ENCODE measurements at regions not wholly inside any gene's neighbourhood (a gene's known extent, or its start where the extent isn't known, plus 50 kb on each side); places are given as distances from the start of the nearest gene placed in this dataset.
A peak's percentile ranks its signal among the peaks of the same experiment; 100 is the strongest.
"Not testable (repeated sequence)": the region's sequence is repeated elsewhere in the genome, so short reads cannot be mapped to it uniquely, and the experiment has no call there.

- DNase-seq (ENCODE audit: low read depth), result no peak
These were observed 223.3 kb upstream of the PRKCQ start for GRCh38 chr10:6803427-6803783.

DNA sequence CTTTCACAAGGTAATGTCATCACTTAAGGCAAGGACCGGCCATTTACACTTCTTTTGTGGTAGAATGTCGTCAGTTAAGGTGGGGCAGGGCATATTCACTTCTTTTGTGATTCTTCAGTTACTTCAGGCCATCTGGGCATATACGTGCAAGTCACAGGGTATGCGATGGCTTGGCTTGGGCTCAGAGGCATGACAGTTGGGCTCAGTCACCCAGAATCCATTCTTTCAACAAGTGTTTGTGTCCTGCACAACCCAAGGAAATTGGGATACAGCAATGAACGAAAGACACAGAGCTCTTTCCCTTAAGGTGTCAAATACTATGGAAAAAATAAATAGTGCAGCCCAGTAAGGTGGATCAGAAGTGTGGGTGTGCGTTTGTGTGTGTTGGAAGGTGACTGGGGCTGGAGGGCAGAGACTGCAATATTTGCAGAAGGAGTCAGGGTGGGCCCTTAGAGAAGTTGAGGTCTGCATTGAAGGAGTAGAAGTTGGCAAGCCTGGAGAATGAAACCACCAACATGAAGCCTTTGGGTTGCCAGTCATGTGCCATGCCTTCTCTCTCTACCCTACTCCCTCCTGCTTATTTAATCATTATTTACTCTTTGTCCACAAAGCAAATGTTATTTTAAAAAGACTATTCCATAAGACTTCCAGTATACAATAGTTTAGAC, 222.8 kb upstream of the PRKCQ start:
- no peak for DNase-seq (ENCODE audit: low read depth)

DNA sequence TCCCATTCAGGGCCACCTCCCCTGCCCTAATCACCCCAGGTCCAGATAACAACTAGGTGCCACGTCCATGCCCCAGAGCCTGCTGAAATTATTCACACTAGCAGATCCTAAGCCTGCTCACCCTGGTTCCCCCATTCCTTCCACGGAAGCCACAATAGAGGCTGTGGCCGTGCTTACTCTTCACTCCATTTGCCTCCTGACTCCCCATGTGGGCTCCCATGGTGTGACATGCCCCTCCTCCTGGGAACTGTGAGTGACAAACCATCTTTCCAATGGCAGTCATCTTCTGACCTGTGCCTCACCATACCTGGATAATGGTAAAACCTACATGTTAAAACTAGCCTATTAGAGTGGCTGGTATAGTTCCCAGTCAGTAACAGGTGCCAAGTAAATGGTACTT, 216.2 kb upstream of the PRKCQ start:
- no peak for DNase-seq (ENCODE audit: low read depth)

DNA sequence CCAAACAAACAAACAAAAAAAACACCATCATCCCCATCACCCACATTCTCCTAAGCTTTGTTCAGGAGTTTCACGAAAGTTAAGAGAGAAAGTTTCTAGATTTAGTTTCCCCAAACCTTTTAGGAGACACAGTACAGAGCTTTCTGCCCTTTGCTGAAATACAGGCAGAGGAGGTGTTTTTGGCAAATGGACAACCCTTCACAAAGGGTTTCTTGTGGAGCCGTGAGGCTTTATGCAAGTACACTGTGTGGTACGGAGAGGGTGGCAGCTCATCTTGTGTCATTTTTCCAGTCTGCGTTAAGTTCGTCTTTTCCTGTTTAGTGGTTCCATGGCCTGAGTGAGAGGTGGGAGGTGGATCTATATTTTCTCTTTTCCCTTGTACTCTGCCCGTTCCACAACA, 215.5 kb upstream of the PRKCQ start:
- no peak for DNase-seq (ENCODE audit: low read depth)

- DNase-seq (ENCODE audit: low read depth), result not testable (repeated sequence)
These were observed 214.8 kb upstream of the PRKCQ start for GRCh38 chr10:6794841-6795240.

- DNase-seq (ENCODE audit: low read depth), result no peak
These were observed 214.4 kb upstream of the PRKCQ start for GRCh38 chr10:6794441-6794840.

GRCh38 chr10:6788731-6789130, 208.7 kb upstream of the PRKCQ start:
- DNase-seq (ENCODE audit: low read depth), result no peak

GRCh38 chr10:6788231-6788630, 208.2 kb upstream of the PRKCQ start:
- DNase-seq (ENCODE audit: low read depth), result no peak

DNA sequence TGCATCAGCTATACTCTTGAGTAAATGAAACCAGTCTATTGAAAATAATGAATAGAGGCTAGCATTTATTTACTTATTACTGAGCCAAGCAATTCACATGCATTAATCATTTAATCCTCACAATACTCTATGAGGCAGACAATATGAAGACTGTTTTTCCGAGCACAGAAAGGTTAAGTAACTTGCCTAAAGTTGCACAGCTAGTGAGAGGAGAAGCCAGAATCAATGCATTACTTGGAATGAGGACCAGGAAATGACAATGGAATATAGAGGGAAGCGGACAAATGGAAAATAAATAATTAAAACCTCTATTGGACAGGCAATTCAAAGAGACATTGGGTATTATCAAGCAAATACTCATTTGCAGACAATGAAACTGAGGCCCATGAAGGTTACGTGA, 207.6 kb upstream of the PRKCQ start:
- DNase-seq (ENCODE audit: low read depth), result no peak

DNA sequence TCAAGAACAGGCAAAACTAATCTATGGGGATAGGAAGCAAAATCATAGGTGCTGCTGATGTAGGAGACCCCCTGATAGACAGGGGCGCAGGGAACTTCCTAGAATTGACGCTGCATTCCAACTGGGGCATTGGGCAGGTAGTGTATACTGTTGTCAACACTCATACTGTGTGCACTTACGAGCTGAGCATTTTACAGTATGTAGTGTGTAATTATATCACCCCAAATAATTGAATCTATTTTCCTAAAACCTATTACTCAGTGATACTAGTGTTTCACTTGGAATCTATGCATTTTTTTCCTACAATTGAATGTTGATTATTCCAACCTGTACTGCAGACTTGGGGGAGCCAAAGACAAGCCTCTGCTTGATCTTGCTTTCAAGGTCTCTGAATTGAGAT, 207.0 kb upstream of the PRKCQ start:
- DNase-seq (ENCODE audit: low read depth), result no peak

DNA sequence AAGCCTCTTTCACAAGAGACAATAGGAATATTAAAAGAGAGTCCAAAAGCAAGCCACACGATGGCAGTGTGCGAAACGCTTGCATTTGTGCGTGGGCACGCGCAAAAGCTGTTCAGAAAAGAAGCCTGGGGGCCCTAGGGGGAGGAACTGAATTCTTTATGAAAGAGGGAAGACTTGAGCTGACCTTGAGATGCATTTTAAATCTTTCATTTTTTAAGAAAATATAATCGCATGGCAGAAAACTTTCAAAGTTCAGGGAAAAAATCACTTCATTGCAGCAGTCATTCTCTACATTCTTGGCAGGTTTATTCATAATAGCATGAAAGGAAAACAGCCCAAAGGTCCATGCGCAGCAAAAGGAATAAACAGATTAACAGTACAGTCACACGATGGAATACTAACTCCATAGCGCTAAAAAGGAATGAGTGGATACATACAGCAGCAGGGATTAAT, 206.5 kb upstream of the PRKCQ start:
- DNase-seq (ENCODE audit: low read depth), result no peak

DNA sequence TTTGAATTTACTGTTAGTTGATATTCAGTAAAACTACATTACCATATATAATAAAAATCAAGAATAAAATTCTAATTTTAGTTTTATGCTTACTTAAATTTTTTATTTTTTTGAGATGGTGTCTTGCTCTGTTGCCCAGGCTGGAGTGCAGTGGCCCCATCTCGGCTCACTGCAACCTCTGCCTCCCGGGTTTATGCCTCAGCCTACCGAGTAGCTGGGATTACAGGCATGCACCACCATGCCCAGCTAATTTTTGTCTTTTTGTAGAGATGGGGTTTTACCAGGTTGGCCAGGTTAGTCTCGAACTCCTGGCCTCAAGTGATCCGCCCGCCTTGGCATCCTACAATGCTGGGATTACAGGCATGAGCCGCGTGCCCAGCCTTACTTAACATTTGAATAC, 204.4 kb upstream of the PRKCQ start:
- not testable (repeated sequence) for DNase-seq (ENCODE audit: low read depth)

- DNase-seq (ENCODE audit: low read depth), result no peak
These were observed 203.4 kb upstream of the PRKCQ start for GRCh38 chr10:6783471-6783870.

DNA sequence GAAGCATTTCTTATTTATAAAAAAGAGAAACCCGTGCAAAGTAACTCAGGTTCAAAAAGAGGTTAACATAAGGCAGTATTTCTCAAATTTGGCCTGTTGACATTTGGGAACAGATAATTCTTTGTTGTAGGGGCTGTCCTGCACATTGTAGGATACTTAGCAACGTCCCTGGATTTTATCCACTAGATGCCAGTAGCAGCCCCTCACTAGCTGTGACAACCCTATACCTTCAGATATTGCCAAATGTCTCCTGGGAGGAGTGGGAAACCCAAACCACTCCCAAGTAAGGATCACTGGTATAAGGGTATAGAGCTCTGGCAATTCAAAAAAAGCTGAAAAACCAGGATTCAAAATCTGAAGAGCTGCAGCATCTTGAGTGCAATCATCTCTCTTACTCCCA, 202.3 kb upstream of the PRKCQ start:
- no peak for DNase-seq (ENCODE audit: low read depth)

GRCh38 chr10:6781133-6781770, 201.2 kb upstream of the PRKCQ start:
- DNase-seq (ENCODE audit: low read depth), result no peak

GRCh38 chr10:6780008-6780677, 200.1 kb upstream of the PRKCQ start:
- DNase-seq (ENCODE audit: low read depth), result no peak

- peak; percentile 82 for DNase-seq (ENCODE audit: low read depth)
These were observed 199.1 kb upstream of the PRKCQ start for GRCh38 chr10:6778992-6779701.

DNA sequence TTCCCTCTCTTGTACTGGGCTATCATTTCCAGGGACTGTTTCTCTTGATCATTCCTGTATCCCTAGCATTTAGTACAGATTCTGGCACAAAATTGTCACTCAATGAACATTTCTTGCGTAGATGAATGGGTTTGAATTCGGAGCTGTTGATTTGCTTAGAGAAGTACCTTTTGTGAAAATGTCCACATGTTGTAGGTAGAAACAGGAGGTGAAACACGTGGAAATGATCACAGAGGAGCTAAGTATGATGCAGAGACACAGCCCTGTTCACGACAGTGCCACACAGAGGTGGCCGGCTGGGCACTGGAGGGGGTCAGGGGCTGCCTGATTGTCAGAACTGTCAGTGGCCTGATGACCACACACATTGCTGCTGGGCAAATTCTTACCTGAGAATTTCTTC, 196.1 kb upstream of the PRKCQ start:
- no peak for DNase-seq (ENCODE audit: low read depth)

DNA sequence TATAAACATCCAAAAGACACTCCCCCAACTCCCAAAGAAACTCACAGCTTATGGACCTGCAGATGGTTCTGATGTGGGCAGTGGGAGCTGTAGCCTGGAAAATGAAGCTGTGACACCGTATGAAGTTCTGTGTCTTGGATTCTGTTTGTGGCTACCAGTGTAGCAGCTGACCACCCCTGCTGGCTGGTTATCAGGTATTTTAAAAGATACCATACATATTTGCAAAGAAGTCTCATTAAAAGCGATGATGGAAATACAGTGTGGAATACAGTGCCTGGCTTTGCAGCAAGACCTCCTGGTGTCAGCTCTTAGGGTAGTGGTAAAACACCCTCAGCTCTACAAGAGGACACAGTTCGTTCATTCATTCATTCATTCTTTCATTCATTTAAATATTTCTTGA, 194.3 kb upstream of the PRKCQ start:
- DNase-seq (ENCODE audit: low read depth), result no peak

GRCh38 chr10:6771331-6771730, 191.3 kb upstream of the PRKCQ start:
- no peak for DNase-seq (ENCODE audit: low read depth)

- DNase-seq (ENCODE audit: low read depth), result no peak
These were observed 190.8 kb upstream of the PRKCQ start for GRCh38 chr10:6770846-6771245.

- DNase-seq (ENCODE audit: low read depth), result no peak
These were observed 189.8 kb upstream of the PRKCQ start for GRCh38 chr10:6769704-6770417.

Measured in HS-5 (cell line).